ENCODE measurements at regions not wholly inside any gene's neighbourhood (a gene's known extent, or its start where the extent isn't known, plus 50 kb on each side); places are given as distances from the start of the nearest gene placed in this dataset.

DNA sequence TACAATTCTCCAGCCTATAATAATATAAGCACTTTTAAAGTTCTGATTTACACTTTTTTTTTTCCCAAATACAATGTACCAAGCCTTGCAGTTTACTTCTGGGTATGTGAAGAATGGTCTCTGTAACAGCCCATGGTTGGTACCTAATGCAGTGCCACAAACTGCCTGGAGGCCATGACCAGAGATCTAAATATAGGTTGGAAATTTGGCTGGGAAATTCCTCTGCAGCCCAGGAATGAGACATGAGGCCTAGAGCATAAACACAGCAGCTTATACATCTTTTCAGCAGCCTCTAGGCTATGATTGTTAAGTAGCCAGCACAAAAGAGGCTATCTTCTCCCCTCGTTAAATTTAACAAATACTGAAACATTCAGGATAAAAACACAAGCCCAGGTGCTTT is 432.0 kb upstream of the FAM98A start:
- Mint-ChIP-seq H3K27ac (no peak overlapping the region), H3K36me3 (ENCODE audit: low read depth) (no peaks in the 10 kb centered on the region)

DNA sequence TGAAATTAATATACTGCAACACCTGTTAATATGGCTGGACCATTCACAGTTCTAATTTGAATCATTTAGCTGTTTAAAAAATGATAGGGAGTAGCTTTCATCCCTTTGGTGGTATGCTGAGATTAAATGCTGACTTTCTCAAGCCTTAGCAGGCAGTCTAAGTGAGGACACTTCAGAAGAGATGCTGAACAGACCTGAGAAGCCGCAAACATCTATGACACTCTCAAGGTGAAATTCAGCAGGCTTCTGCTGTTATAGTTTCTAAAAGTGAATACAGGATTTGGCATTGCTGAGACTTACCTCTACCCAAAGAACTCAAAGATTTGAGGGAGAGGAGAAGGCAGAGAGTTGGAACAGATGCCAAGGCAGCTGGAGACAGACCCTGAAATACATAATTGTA is 431.2 kb upstream of the FAM98A start:
- Histone ChIP-seq H3K27ac (ENCODE audit: low read depth in 1 of 2, low read length in 2 of 2) (no peak overlapping the region), H3K27me3 (ENCODE audit: control insufficient read depth in 1 of 2, insufficient read depth in 2 of 2, low read length in 2 of 2) (no peaks in the 10 kb centered on the region), H3K4me3 (ENCODE audit: low read length) (no peak overlapping the region), H3K4me1 (ENCODE audit: insufficient read depth, low read length) (no peaks in the 10 kb centered on the region), H3K9me3 (ENCODE audit: control insufficient read depth in 1 of 2, insufficient read depth in 1 of 2, low read length in 2 of 2) (no peaks in the 10 kb centered on the region), H3K36me3 (ENCODE audit: insufficient read depth, low read length) (no peaks in the 10 kb centered on the region)
- TF ChIP-seq, protein P1, sequence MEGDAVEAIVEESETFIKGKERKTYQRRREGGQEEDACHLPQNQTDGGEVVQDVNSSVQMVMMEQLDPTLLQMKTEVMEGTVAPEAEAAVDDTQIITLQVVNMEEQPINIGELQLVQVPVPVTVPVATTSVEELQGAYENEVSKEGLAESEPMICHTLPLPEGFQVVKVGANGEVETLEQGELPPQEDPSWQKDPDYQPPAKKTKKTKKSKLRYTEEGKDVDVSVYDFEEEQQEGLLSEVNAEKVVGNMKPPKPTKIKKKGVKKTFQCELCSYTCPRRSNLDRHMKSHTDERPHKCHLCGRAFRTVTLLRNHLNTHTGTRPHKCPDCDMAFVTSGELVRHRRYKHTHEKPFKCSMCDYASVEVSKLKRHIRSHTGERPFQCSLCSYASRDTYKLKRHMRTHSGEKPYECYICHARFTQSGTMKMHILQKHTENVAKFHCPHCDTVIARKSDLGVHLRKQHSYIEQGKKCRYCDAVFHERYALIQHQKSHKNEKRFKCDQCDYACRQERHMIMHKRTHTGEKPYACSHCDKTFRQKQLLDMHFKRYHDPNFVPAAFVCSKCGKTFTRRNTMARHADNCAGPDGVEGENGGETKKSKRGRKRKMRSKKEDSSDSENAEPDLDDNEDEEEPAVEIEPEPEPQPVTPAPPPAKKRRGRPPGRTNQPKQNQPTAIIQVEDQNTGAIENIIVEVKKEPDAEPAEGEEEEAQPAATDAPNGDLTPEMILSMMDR (IDR thresholded peaks at IDR 0.05): no peak
- Mint-ChIP-seq H3K27ac (no peak overlapping the region), H3K4me3 (no peak overlapping the region), H3K36me3 (ENCODE audit: low read depth) (no peaks in the 10 kb centered on the region), H3K27me3 (no peaks in the 10 kb centered on the region), H3K9me3 (no peaks in the 10 kb centered on the region), H3K4me1 (ENCODE audit: low read depth) (no peaks in the 10 kb centered on the region)
- intact Hi-C loops (cut with DNase I, micrococcal nuclease): no loop called here
- ATAC-seq (ENCODE audit: poor library complexity) (no peak), DNase-seq (no peak)
- POLR2A ChIA-PET: no interaction called here
- CTCF ChIA-PET: no interaction called here

More for the DNA sequence above, 432.0 kb upstream of the FAM98A start:
- no peak for DNase-seq
- POLR2A ChIA-PET: no interaction called here
- TF ChIP-seq, protein P1 (IDR thresholded peaks at IDR 0.05): no peak
- Histone ChIP-seq H3K4me3 (ENCODE audit: low read length) (no peak overlapping the region), H3K9me3 (ENCODE audit: control insufficient read depth in 1 of 2, insufficient read depth in 1 of 2, low read length in 2 of 2) (no peaks in the 10 kb centered on the region), H3K27me3 (ENCODE audit: control insufficient read depth in 1 of 2, insufficient read depth in 2 of 2, low read length in 2 of 2) (no peaks in the 10 kb centered on the region), H3K4me1 (ENCODE audit: insufficient read depth, low read length) (no peaks in the 10 kb centered on the region), H3K36me3 (ENCODE audit: insufficient read depth, low read length) (no peaks in the 10 kb centered on the region), H3K27ac (ENCODE audit: low read depth in 1 of 2, low read length in 2 of 2) (no peak overlapping the region)
- H3K4me3 Mint-ChIP-seq: no peak overlapping the region
- no peak for ATAC-seq (ENCODE audit: poor library complexity)
- CTCF ChIA-PET: no interaction called here
- intact Hi-C loops (cut with DNase I, micrococcal nuclease): no loop called here
- no peaks in the 10 kb centered on the region for H3K4me1 Mint-ChIP-seq (ENCODE audit: low read depth)
- no peaks in the 10 kb centered on the region for H3K9me3 Mint-ChIP-seq
- H3K27me3 Mint-ChIP-seq: no peaks in the 10 kb centered on the region

DNA sequence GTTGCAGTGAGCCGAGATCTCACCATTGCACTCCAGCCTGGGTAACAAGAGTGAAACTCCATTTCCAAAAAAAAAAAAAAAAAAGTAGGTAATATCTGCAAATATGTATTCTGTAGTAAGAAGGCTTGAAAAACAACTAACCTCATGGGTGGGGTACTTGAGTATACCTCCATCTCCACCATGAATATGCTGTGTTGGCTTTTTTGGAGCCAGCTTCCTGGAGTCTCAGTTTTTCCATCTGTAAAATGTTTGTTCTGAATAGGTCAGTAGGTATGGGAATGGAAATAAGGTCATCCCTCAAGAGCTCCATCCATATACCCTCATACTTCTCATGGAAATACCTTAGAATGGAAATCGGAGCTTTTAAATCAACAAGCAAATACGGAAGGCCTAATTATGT is 430.0 kb upstream of the FAM98A start:
- Histone ChIP-seq H3K4me3 (ENCODE audit: low read length) (no peak overlapping the region), H3K27me3 (ENCODE audit: control insufficient read depth in 1 of 2, insufficient read depth in 2 of 2, low read length in 2 of 2) (no peaks in the 10 kb centered on the region), H3K9me3 (ENCODE audit: control insufficient read depth in 1 of 2, insufficient read depth in 1 of 2, low read length in 2 of 2) (no peaks in the 10 kb centered on the region), H3K36me3 (ENCODE audit: insufficient read depth, low read length) (no peaks in the 10 kb centered on the region), H3K27ac (ENCODE audit: low read depth in 1 of 2, low read length in 2 of 2) (no peak overlapping the region), H3K4me1 (ENCODE audit: insufficient read depth, low read length) (no peaks in the 10 kb centered on the region)
- H3K4me3 Mint-ChIP-seq: no peak overlapping the region
- CTCF ChIA-PET: no interaction called here
- H3K27ac Mint-ChIP-seq: no peak overlapping the region
- H3K27me3 Mint-ChIP-seq: no peaks in the 10 kb centered on the region
- intact Hi-C loops (cut with DNase I, micrococcal nuclease): no loop called here
- TF ChIP-seq, protein P1 (IDR thresholded peaks at IDR 0.05): no peak
- DNase-seq (no peak), ATAC-seq (ENCODE audit: poor library complexity) (no peak)
- POLR2A ChIA-PET: no interaction called here
- no peaks in the 10 kb centered on the region for H3K36me3 Mint-ChIP-seq (ENCODE audit: low read depth)
- no peaks in the 10 kb centered on the region for H3K9me3 Mint-ChIP-seq
- H3K4me1 Mint-ChIP-seq (ENCODE audit: low read depth): no peaks in the 10 kb centered on the region

Measured in CD4-positive, alpha-beta T cell (primary cell).